ENCODE measurements at regions not wholly inside any gene's neighbourhood (a gene's known extent, or its start where the extent isn't known, plus 50 kb on each side); places are given as distances from the start of the nearest gene placed in this dataset.

GRCh38 chr13:26864576-26864975, 104.0 kb upstream of the GPR12 start:
- ChIA-PET POLR2A (no interaction called here), CTCF (no interaction called here)
- TF ChIP-seq, protein P1, sequence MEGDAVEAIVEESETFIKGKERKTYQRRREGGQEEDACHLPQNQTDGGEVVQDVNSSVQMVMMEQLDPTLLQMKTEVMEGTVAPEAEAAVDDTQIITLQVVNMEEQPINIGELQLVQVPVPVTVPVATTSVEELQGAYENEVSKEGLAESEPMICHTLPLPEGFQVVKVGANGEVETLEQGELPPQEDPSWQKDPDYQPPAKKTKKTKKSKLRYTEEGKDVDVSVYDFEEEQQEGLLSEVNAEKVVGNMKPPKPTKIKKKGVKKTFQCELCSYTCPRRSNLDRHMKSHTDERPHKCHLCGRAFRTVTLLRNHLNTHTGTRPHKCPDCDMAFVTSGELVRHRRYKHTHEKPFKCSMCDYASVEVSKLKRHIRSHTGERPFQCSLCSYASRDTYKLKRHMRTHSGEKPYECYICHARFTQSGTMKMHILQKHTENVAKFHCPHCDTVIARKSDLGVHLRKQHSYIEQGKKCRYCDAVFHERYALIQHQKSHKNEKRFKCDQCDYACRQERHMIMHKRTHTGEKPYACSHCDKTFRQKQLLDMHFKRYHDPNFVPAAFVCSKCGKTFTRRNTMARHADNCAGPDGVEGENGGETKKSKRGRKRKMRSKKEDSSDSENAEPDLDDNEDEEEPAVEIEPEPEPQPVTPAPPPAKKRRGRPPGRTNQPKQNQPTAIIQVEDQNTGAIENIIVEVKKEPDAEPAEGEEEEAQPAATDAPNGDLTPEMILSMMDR (IDR thresholded peaks at IDR 0.05): no peak
- Mint-ChIP-seq H3K36me3 (ENCODE audit: low read depth) (no peaks in the 10 kb centered on the region), H3K27me3 (peaks cover 12% of the 10 kb centered on the region), H3K4me1 (no peaks in the 10 kb centered on the region), H3K4me3 (no peak overlapping the region), H3K9me3 (peaks cover 3% of the 10 kb centered on the region), H3K27ac (no peak overlapping the region)
- no peak for DNase-seq
- intact Hi-C loops (cut with micrococcal nuclease): no loop called here
- no peak for ATAC-seq (ENCODE audit: low read depth)

DNA sequence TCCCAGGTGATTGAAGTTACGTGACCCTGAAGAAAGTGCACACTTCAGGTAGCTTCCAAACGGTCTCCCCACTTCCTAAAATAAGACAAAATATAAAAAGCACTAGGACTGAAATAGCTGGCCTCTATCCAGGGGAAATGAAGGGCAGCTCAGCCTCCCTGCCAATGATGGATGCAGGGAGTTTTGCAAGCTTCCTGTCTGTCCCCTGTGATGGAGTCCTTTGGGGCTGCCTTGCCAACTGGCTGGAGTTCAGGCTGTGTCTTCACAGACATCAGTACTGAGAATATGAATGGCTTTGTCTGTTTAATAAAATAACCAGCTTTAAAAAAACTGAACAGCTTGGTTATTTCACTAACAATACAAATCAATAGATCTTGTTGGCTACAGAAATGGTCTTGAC, 101.4 kb upstream of the GPR12 start:
- peaks cover 22% of the 10 kb centered on the region for H3K27me3 Mint-ChIP-seq
- H3K4me1 Mint-ChIP-seq: no peaks in the 10 kb centered on the region
- H3K36me3 Mint-ChIP-seq (ENCODE audit: low read depth): no peaks in the 10 kb centered on the region
- TF ChIP-seq, protein P1 (IDR thresholded peaks at IDR 0.05): no peak
- CTCF ChIA-PET: no interaction called here
- intact Hi-C loops (cut with micrococcal nuclease): no loop called here
- no peak overlapping the region for H3K4me3 Mint-ChIP-seq
- H3K27ac Mint-ChIP-seq: no peak overlapping the region
- ATAC-seq (ENCODE audit: low read depth) (no peak), DNase-seq (no peak)
- POLR2A ChIA-PET: no interaction called here
- peaks cover 3% of the 10 kb centered on the region for H3K9me3 Mint-ChIP-seq

- Mint-ChIP-seq H3K9me3 (peaks cover 3% of the 10 kb centered on the region), H3K36me3 (ENCODE audit: low read depth) (no peaks in the 10 kb centered on the region), H3K4me3 (no peak overlapping the region), H3K27me3 (peaks cover 33% of the 10 kb centered on the region), H3K27ac (no peak overlapping the region), H3K4me1 (no peaks in the 10 kb centered on the region)
- DNase-seq (no peak), ATAC-seq (ENCODE audit: low read depth) (no peak)
- TF ChIP-seq, protein P1 (IDR thresholded peaks at IDR 0.05): no peak
- intact Hi-C loops (cut with micrococcal nuclease): no loop called here
- CTCF ChIA-PET: no interaction called here
- POLR2A ChIA-PET: no interaction called here
These were observed 95.3 kb upstream of the GPR12 start for GRCh38 chr13:26855921-26856320.

GRCh38 chr13:26855071-26855470, 94.5 kb upstream of the GPR12 start:
- ATAC-seq (ENCODE audit: low read depth): no peak
- CTCF ChIA-PET: no interaction called here
- Mint-ChIP-seq H3K4me1 (no peaks in the 10 kb centered on the region), H3K27me3 (peaks cover 36% of the 10 kb centered on the region), H3K9me3 (peaks cover 3% of the 10 kb centered on the region), H3K4me3 (no peak overlapping the region), H3K27ac (no peak overlapping the region), H3K36me3 (ENCODE audit: low read depth) (no peaks in the 10 kb centered on the region)
- DNase-seq: no peak
- POLR2A ChIA-PET: no interaction called here
- intact Hi-C loops (cut with micrococcal nuclease): no loop called here
- TF ChIP-seq, protein P1 (IDR thresholded peaks at IDR 0.05): no peak

DNA sequence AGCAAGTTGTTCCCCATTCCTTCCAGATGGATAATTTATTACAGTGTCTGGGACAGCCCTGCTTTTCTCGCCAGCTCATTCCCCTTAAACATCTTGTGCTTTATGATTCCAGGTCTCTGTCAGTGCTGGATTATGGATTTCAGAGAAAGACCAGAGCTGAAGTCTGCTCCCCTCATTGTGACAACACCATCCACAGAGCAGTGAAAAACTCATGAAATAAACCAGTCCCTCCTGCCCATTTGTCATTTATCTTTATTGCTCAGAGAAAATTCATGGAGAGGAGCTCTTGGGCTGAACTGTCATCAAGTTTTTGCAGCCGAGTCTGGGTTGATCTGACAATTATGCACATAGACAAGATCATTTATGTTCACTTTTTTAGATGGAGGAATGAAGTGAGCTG, 92.7 kb upstream of the GPR12 start:
- CTCF ChIA-PET: no interaction called here

More for the DNA sequence above, 92.7 kb upstream of the GPR12 start:
- Mint-ChIP-seq H3K4me3 (no peak overlapping the region), H3K27ac (no peak overlapping the region), H3K36me3 (ENCODE audit: low read depth) (no peaks in the 10 kb centered on the region), H3K4me1 (no peaks in the 10 kb centered on the region), H3K9me3 (no peaks in the 10 kb centered on the region), H3K27me3 (peaks cover 34% of the 10 kb centered on the region)
- POLR2A ChIA-PET: no interaction called here
- intact Hi-C loops (cut with micrococcal nuclease): no loop called here
- DNase-seq (no peak), ATAC-seq (ENCODE audit: low read depth) (no peak)
- TF ChIP-seq, protein P1 (IDR thresholded peaks at IDR 0.05): no peak
